ENCODE measurements at regions not wholly inside any gene's neighbourhood (a gene's known extent, or its start where the extent isn't known, plus 50 kb on each side); places are given as distances from the start of the nearest gene placed in this dataset.

GRCh38 chr11:23539556-23539955 is 679.3 kb upstream of the CCDC179 start:
- ATAC-seq (ENCODE audit: insufficient read depth, low FRiP score): no peak
- H3K36me3 ChIP-seq (ENCODE audit: control insufficient read depth in 4 of 4, insufficient read depth in 4 of 4, low read length in 4 of 4): no peaks in the 10 kb centered on the region
- H3K9me3 ChIP-seq (ENCODE audit: control insufficient read depth in 4 of 4, insufficient read depth in 3 of 4, low read length in 3 of 4): peaks cover 0 to 3% (median 0%) of the 10 kb centered on the region in 4 donors
- no peak for DNase-seq
- peak overlapping the region in 1 of 2 donors; percentile 0 for H3K9ac ChIP-seq (ENCODE audit: insufficient read depth in 1 of 2, low read length in 2 of 2)
- H3K4me3 ChIP-seq: no peak overlapping the region
- no peak overlapping the region for H3K27ac ChIP-seq (ENCODE audit: low read depth in 1 of 2, low read length in 1 of 2)
- WGBS, 2 donors: 74 to 77% methylated on average over 5 of the region's 5 CpGs
- H3K4me1 ChIP-seq (ENCODE audit: control insufficient read depth in 5 of 5, insufficient read depth in 5 of 5, low read length in 5 of 5): no peaks in the 10 kb centered on the region
- TF ChIP-seq CTCF (IDR thresholded peaks at IDR 0.05; ENCODE audit: control extremely low read depth, extremely low read depth): no peak
- no peaks in the 10 kb centered on the region for H3K27me3 ChIP-seq (ENCODE audit: control insufficient read depth in 3 of 3, insufficient read depth in 3 of 3, low read length in 2 of 3)

- H3K4me1 ChIP-seq (ENCODE audit: control insufficient read depth in 5 of 5, insufficient read depth in 5 of 5, low read length in 5 of 5): no peaks in the 10 kb centered on the region
- DNase-seq: peak in 2 of 3 donors; percentile 53 to 58
- no peaks in the 10 kb centered on the region for H3K27me3 ChIP-seq (ENCODE audit: control insufficient read depth in 3 of 3, insufficient read depth in 3 of 3, low read length in 2 of 3)
- no peak for TF ChIP-seq CTCF (IDR thresholded peaks at IDR 0.05; ENCODE audit: control extremely low read depth, extremely low read depth)
- H3K36me3 ChIP-seq (ENCODE audit: control insufficient read depth in 4 of 4, insufficient read depth in 4 of 4, low read length in 4 of 4): no peaks in the 10 kb centered on the region
- peaks cover 0 to 3% (median 0%) of the 10 kb centered on the region in 4 donors for H3K9me3 ChIP-seq (ENCODE audit: control insufficient read depth in 4 of 4, insufficient read depth in 3 of 4, low read length in 3 of 4)
- WGBS, 2 donors: 2 to 12% methylated on average over 8 of the region's 8 CpGs
- H3K27ac ChIP-seq (ENCODE audit: low read depth in 1 of 2, low read length in 1 of 2): no peak overlapping the region
- ATAC-seq (ENCODE audit: insufficient read depth, low FRiP score): peak; percentile 84
- H3K9ac ChIP-seq (ENCODE audit: insufficient read depth in 1 of 2, low read length in 2 of 2): peak overlapping the region in 1 of 2 donors; percentile 0
- H3K4me3 ChIP-seq: no peak overlapping the region
Observed at GRCh38 chr11:23540101-23540561, 679.9 kb upstream of the CCDC179 start.

- 87 to 88% methylated on average over 1 of the region's 1 CpG for WGBS, 2 donors
- no peak for ATAC-seq (ENCODE audit: insufficient read depth, low FRiP score)
- no peak overlapping the region for H3K27ac ChIP-seq (ENCODE audit: low read depth in 1 of 2, low read length in 1 of 2)
Observed at GRCh38 chr11:23542189-23542588, 681.9 kb upstream of the CCDC179 start.

More at GRCh38 chr11:23542189-23542588, 681.9 kb upstream of the CCDC179 start:
- Histone ChIP-seq H3K36me3 (ENCODE audit: control insufficient read depth in 4 of 4, insufficient read depth in 4 of 4, low read length in 4 of 4) (no peaks in the 10 kb centered on the region), H3K4me3 (no peak overlapping the region), H3K4me1 (ENCODE audit: control insufficient read depth in 5 of 5, insufficient read depth in 5 of 5, low read length in 5 of 5) (no peaks in the 10 kb centered on the region), H3K9ac (ENCODE audit: insufficient read depth in 1 of 2, low read length in 2 of 2) (no peak overlapping the region), H3K9me3 (ENCODE audit: control insufficient read depth in 4 of 4, insufficient read depth in 3 of 4, low read length in 3 of 4) (peaks cover 0 to under 1% (median 0%) of the 10 kb centered on the region in 4 donors), H3K27me3 (ENCODE audit: control insufficient read depth in 3 of 3, insufficient read depth in 3 of 3, low read length in 2 of 3) (no peaks in the 10 kb centered on the region)
- no peak for DNase-seq
- TF ChIP-seq CTCF (IDR thresholded peaks at IDR 0.05; ENCODE audit: control extremely low read depth, extremely low read depth): no peak

Data from lung (tissue), 11 donors.